ENCODE measurements at regions not wholly inside any gene's neighbourhood (a gene's known extent, or its start where the extent isn't known, plus 50 kb on each side); places are given as distances from the start of the nearest gene placed in this dataset.

DNA sequence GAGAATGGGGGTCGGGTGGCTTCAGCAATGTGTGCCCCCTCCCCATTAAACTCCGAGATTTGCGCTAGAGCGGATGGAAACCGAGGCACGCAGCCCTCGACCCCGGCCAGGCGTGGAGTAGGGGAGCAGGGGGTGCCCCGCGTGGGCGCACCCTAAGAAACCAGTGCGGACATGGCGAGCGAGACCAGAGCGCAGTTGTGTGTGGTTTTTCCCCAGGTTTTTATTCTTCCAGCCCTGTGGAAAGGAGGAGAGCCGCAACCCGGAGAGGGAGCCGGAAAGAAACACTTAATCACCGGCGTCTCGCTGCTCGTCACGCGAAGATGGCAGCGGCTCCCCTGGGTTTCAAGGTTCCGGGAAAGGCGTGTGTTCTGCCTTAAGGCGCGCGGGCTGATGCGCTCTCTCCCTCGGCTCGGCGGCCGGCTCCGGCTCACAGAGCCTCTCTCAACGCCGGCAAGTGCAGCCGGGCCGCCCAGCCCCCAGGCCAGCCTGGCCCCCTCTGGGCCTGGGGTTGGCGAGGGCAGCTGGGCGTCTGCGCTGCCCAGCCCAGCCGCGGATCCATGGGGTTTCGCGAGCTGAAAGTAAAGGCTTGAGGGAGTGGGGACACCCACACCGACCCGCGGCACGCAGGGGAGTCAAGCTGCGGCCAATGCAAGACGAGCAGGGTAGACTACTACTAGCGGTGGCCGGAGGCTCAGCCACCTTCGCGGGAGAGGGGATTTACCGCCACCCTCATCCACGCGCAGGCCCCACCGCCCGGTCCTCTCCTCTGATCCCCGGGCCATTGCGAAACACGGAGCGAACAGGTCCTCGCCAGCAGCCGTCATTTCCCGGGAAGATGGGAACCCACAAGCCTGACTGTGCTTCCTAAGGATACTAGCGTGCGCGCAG is 74.0 kb upstream of the BCOR start:
- Histone ChIP-seq H3K27me3 (peaks cover 44% of the 10 kb centered on the region), H3K9ac (ENCODE audit: low read depth in 2 of 2, low read length in 2 of 2) (peak overlapping the region; percentile 66 to 70), H3K9me3 (no peaks in the 10 kb centered on the region), H3K4me3 (peak overlapping the region; percentile 21), H3K36me3 (no peaks in the 10 kb centered on the region), H3K27ac (peak overlapping the region; percentile 76), H3K4me1 (no peaks in the 10 kb centered on the region)
- TF ChIP-seq, protein P1, sequence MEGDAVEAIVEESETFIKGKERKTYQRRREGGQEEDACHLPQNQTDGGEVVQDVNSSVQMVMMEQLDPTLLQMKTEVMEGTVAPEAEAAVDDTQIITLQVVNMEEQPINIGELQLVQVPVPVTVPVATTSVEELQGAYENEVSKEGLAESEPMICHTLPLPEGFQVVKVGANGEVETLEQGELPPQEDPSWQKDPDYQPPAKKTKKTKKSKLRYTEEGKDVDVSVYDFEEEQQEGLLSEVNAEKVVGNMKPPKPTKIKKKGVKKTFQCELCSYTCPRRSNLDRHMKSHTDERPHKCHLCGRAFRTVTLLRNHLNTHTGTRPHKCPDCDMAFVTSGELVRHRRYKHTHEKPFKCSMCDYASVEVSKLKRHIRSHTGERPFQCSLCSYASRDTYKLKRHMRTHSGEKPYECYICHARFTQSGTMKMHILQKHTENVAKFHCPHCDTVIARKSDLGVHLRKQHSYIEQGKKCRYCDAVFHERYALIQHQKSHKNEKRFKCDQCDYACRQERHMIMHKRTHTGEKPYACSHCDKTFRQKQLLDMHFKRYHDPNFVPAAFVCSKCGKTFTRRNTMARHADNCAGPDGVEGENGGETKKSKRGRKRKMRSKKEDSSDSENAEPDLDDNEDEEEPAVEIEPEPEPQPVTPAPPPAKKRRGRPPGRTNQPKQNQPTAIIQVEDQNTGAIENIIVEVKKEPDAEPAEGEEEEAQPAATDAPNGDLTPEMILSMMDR (IDR thresholded peaks at IDR 0.05), result no peak
- peak; percentile 50 for DNase-seq
- intact Hi-C loops (cut with DNase I), result loop anchor here (10.0 kb wide), 1 partner anchor 157 kb away; no protein-coding TSS in a partner anchor

- H3K4me1 ChIP-seq, result no peaks in the 10 kb centered on the region
- peak overlapping the region; percentile 76 for H3K27ac ChIP-seq
- intact Hi-C loops (cut with DNase I), result loop anchor here (10.0 kb wide), 1 partner anchor 156 kb away; no protein-coding TSS in a partner anchor
- TF ChIP-seq, protein P1 (IDR thresholded peaks at IDR 0.05), result no peak
- H3K27me3 ChIP-seq, result peaks cover 44% of the 10 kb centered on the region
- H3K9ac ChIP-seq (ENCODE audit: low read depth in 2 of 2, low read length in 2 of 2), result peak overlapping the region; percentile 66 to 70
- no peaks in the 10 kb centered on the region for H3K36me3 ChIP-seq
- H3K4me3 ChIP-seq, result peak overlapping the region; percentile 21
- peak; percentile 37 for DNase-seq
- no peaks in the 10 kb centered on the region for H3K9me3 ChIP-seq
Observed at GRCh38 chrX:40170830-40171512, 73.2 kb upstream of the BCOR start.

DNA sequence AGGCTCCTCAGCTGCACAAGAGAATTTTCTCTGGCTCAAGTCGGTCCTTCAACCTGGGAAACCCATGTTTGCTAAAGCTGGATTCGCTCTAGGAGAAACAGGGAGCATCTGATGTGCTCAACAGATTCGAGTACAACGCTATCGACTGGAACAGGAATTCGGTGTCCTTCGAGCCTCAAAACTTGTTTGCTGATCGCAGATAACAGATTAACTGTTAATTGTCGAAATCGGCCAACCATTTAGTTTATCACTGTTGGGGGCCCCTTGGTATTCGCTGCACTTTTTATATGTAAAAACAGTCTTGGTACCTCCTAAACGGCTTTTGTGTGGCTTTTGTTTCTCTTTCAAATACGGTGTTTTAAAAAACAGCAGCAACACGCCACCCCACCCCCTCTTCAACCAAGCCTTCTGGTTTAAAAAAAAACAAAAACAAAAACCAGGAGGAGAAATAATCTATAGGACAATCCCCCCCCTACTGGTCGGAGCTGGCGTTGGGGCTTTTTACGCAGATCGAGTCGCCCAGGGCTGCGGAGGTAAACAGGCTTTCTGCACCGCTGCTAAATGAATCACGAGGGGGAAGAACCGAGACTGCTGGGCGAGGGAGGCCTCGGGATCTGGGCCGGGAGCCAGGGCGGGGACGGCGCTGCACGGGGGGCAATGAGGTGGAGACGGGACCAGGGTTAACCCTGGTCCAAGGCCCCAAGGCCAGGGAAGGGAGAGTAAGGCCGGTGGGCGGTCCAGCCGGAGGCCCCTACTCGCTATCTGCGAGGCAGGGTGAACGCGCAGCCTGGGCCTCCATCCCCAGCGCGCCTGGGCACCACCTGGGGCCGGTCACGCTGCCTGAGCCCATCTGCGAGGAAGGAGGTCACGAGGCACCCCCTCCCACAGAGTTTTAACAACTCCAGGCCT is 71.7 kb upstream of the BCOR start:
- Histone ChIP-seq H3K27ac (no peak overlapping the region), H3K4me1 (no peaks in the 10 kb centered on the region), H3K4me3 (no peak overlapping the region), H3K36me3 (no peaks in the 10 kb centered on the region), H3K27me3 (peaks cover 44% of the 10 kb centered on the region), H3K9me3 (no peaks in the 10 kb centered on the region), H3K9ac (ENCODE audit: low read depth in 2 of 2, low read length in 2 of 2) (peak overlapping the region in 1 of 2 donors; percentile 40)
- peak; percentile 79 for DNase-seq
- intact Hi-C loops (cut with DNase I), result loop anchor here (10.0 kb wide), 1 partner anchor 155 kb away; no protein-coding TSS in a partner anchor
- TF ChIP-seq, protein P1 (IDR thresholded peaks at IDR 0.05), result peak; percentile 27

DNA sequence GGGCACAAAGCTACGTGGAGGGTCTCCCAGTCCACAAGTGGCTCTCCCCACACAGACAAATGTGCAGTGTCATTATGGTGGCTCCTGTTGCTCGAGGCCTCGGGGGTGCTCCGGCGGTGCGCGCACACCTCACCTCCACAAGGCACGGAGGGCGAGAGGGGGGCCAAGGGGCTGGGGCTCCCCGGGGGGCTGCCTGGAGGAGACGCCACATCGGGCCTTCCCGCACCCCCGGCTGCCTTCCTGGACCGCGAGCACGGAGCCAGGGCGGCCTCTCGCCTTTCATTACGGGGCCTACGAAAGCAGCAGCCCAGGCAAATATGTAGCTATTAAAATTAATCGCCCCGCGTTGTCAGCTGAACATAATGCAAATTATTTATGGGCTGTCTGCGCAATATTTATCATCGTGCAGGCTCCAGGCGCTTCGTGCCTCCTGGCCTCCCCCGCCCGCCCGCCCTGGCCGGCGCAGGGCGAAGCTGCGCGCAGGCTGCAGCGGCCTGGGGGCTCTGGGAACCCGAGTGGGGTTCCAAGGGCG is 70.8 kb upstream of the BCOR start:
- TF ChIP-seq, protein P1 (IDR thresholded peaks at IDR 0.05), result no peak
- H3K27me3 ChIP-seq, result peaks cover 44% of the 10 kb centered on the region
- no peak for DNase-seq
- H3K27ac ChIP-seq, result no peak overlapping the region
- H3K9me3 ChIP-seq, result no peaks in the 10 kb centered on the region
- intact Hi-C loops (cut with DNase I), result no loop called here
- no peaks in the 10 kb centered on the region for H3K36me3 ChIP-seq
- H3K4me3 ChIP-seq, result no peak overlapping the region
- no peaks in the 10 kb centered on the region for H3K4me1 ChIP-seq
- no peak overlapping the region for H3K9ac ChIP-seq (ENCODE audit: low read depth in 2 of 2, low read length in 2 of 2)
